A549 (cell line): ENCODE measurements at regions not wholly inside any gene's neighbourhood (a gene's known extent, or its start where the extent isn't known, plus 50 kb on each side); places are given as distances from the start of the nearest gene placed in this dataset.

ENCODE experiments used
- ATAC-seq, 2 experiments: fragments of 200-7000 bp in 1 of 2; fragments of >200 bp in 1 of 2; cut with Nextera tagmentation in 1 of 2; cut with Tn5 transposase in 1 of 2; 3 replicates each; pipeline versions ENCODE4 v1.8.0 to v1.9.1; 2018 to 2020; ENCODE audit warnings: mild to moderate bottlenecking in 1 of 2, moderate library complexity in 1 of 2
- CTCF ChIA-PET: fragments of 300-600 bp; sonication (Branson Sonifier 250); formaldehyde crosslinking; extraction: SDS; loops from one replicate; lab custom pipeline; 2021; ENCODE audit warnings: antibody characterized with exemption, inconsistent platforms; lab: Yijun Ruan, JAX
- POLR2A ChIA-PET: fragments of 350-600 bp; formaldehyde crosslinking; extraction: SDS; loops from one replicate; lab custom pipeline; 2021; ENCODE audit warnings: antibody characterized with exemption, inconsistent platforms; lab: Yijun Ruan, JAX
- DNase-seq, 2 experiments: peaks; one replicate each; pipeline versions ENCODE4 v3.0.0 to v3.0.0-alpha.2; 2011 to 2016; ENCODE audit warnings: low read depth in 1 of 2, low spot score in 1 of 2
- FAIRE-seq: peaks from 2 replicates; lab custom pipeline; 2011; peaks lifted over from hg19 to GRCh38; lab: Jason Lieb, UNC
- H3K27ac ChIP-seq, 2 experiments: fragments of >200 bp; sonication (Bioruptor Twin); formaldehyde crosslinking; 3 replicates each; pipeline ENCODE4 v1.5.1; 2016 to 2017
- H3K4me1 ChIP-seq: fragments of >200 bp; sonication (Bioruptor Twin); formaldehyde crosslinking; 3 replicates; pipeline ENCODE4 v1.6.1; 2016
- H3K4me2 ChIP-seq: fragments of >200 bp; sonication (Bioruptor Twin); formaldehyde crosslinking; 3 replicates; pipeline ENCODE4 v1.6.1; 2016
- H3K4me3 ChIP-seq: fragments of >200 bp; sonication (Bioruptor Twin); formaldehyde crosslinking; 3 replicates; pipeline ENCODE4 v1.5.1; 2016
- H3K9me3 ChIP-seq: fragments of >200 bp; sonication (Bioruptor Twin); formaldehyde crosslinking; 3 replicates; pipeline ENCODE4 v1.6.1; 2016
- CBX2 ChIP-seq: fragments of 200-600 bp; sonication (generic); IDR thresholded peaks from 2 replicates; pipeline ENCODE4 v1.6.1; 2016; ENCODE audit warnings: low read depth, mild to moderate bottlenecking, borderline replicate concordance
- CBX8 ChIP-seq: fragments of 200-600 bp; sonication (generic); IDR thresholded peaks from 2 replicates; pipeline ENCODE4 v1.6.1; 2016
- CHD2 ChIP-seq: fragments of 150-350 bp; IDR thresholded peaks from 2 replicates; pipeline ENCODE4 v1.6.1; 2014; ENCODE audit warnings: low read length; ENCODE audit not compliant: partially characterized antibody
- E2F6 ChIP-seq: IDR thresholded peaks from 2 replicates; pipeline ENCODE4 v1.6.1; 2012; ENCODE audit warnings: low read depth, borderline replicate concordance
- EHF ChIP-seq: fragments of 250-450 bp; sonication (Bioruptor Pico); IDR thresholded peaks from 2 replicates; pipeline ENCODE4 v1.5.0; 2020; ENCODE audit warnings: mild to moderate bottlenecking
- EHMT2 ChIP-seq: fragments of 200-600 bp; sonication (generic); IDR thresholded peaks from 2 replicates; pipeline ENCODE4 v1.6.1; 2016; ENCODE audit warnings: antibody characterized with exemption, low read depth, mild to moderate bottlenecking, moderate library complexity
- ELK1 ChIP-seq: fragments of 150-350 bp; IDR thresholded peaks from 2 replicates; pipeline ENCODE4 v1.6.1; 2014; ENCODE audit warnings: low read depth, mild to moderate bottlenecking, low read length
- EP300 ChIP-seq, 2 experiments: fragments of >200 bp; sonication (Bioruptor Twin); formaldehyde crosslinking; IDR thresholded peaks; 2 replicates in 1 of 2; 3 replicates in 1 of 2; pipeline ENCODE4 v1.6.1; 2016 to 2017
- HMGXB4 ChIP-seq: fragments of 250-450 bp; sonication (Bioruptor Pico); IDR thresholded peaks from 2 replicates; pipeline ENCODE4 v1.5.0; 2021; ENCODE audit warnings: mild to moderate bottlenecking, moderate library complexity, borderline replicate concordance
- HOXA7 ChIP-seq: fragments of 250-450 bp; sonication (Bioruptor Pico); IDR thresholded peaks from 2 replicates; pipeline ENCODE4 v1.5.0; 2020; ENCODE audit warnings: mild to moderate bottlenecking, moderate library complexity
- HOXB13 ChIP-seq: fragments of 250-450 bp; sonication (Bioruptor Pico); IDR thresholded peaks from 2 replicates; pipeline ENCODE4 v1.5.0; 2020; ENCODE audit warnings: low read depth, mild to moderate bottlenecking, moderate library complexity
- HOXB5 ChIP-seq: fragments of 250-450 bp; sonication (Bioruptor Pico); IDR thresholded peaks from 2 replicates; pipeline ENCODE4 v1.5.0; 2020; ENCODE audit warnings: mild to moderate bottlenecking, moderate library complexity
- KDM1A ChIP-seq: fragments of 200-600 bp; sonication (generic); IDR thresholded peaks from 2 replicates; pipeline ENCODE4 v1.6.1; 2016; ENCODE audit warnings: low read depth, mild to moderate bottlenecking
- KDM5A ChIP-seq: fragments of 200-600 bp; sonication (generic); IDR thresholded peaks from 2 replicates; pipeline ENCODE4 v1.6.1; 2016; ENCODE audit warnings: antibody characterized with exemption, mild to moderate bottlenecking
- MAFK ChIP-seq: fragments of 450-650 bp; IDR thresholded peaks from 2 replicates; pipeline ENCODE4 v1.6.1; 2014; ENCODE audit not compliant: partially characterized antibody
- MYC ChIP-seq: IDR thresholded peaks from 2 replicates; pipeline ENCODE4 v1.6.1; 2012; ENCODE audit warnings: mild to moderate bottlenecking, inconsistent platforms, low read length, improper control_type of control experiment, borderline replicate concordance
- NFE2L2 ChIP-seq: fragments of 150-350 bp; conservative IDR thresholded peaks from 2 replicates; pipeline ENCODE4 v1.6.1; 2014; ENCODE audit warnings: low read length
- PHF8 ChIP-seq: fragments of 200-600 bp; sonication (generic); IDR thresholded peaks from 2 replicates; pipeline ENCODE4 v1.6.1; 2016; ENCODE audit warnings: low read depth, mild to moderate bottlenecking, antibody characterized with exemption, moderate library complexity, borderline replicate concordance
- POLR2AphosphoS2 ChIP-seq: conservative IDR thresholded peaks from 2 replicates; pipeline ENCODE4 v1.6.1; 2012; ENCODE audit warnings: low read length, improper control_type of control experiment, inconsistent platforms
- RAD21 ChIP-seq, 2 experiments: fragments of >200 bp in 1 of 2; sonication (Bioruptor Twin) in 1 of 2; formaldehyde crosslinking in 1 of 2; IDR thresholded peaks in 1 of 2; conservative IDR thresholded peaks in 1 of 2; 2 replicates in 1 of 2; 3 replicates in 1 of 2; pipeline ENCODE4 v1.6.1; 2012 to 2018; ENCODE audit warnings: inconsistent platforms in 1 of 2
- RCOR1 ChIP-seq: fragments of 150-350 bp; IDR thresholded peaks from 2 replicates; pipeline ENCODE4 v1.6.1; 2014; ENCODE audit warnings: antibody characterized with exemption, low read length, low read depth
- SMC3 ChIP-seq: fragments of >200 bp; sonication (Bioruptor Twin); formaldehyde crosslinking; IDR thresholded peaks from 3 replicates; pipeline ENCODE4 v1.6.1; 2018; ENCODE audit warnings: inconsistent platforms
- SREBF2 ChIP-seq: fragments of 450-650 bp; IDR thresholded peaks from 2 replicates; pipeline ENCODE4 v1.6.1; 2014; ENCODE audit warnings: mild to moderate bottlenecking, moderate library complexity
- TP53 ChIP-seq: fragments of 250-450 bp; sonication (Bioruptor Pico); IDR thresholded peaks from 2 replicates; pipeline ENCODE4 v1.5.0; 2021; ENCODE audit warnings: mild to moderate bottlenecking, moderate library complexity
- USF2 ChIP-seq: fragments of 450-650 bp; IDR thresholded peaks from 2 replicates; pipeline ENCODE4 v1.6.1; 2014; ENCODE audit warnings: antibody characterized with exemption
- ZSCAN20 ChIP-seq: fragments of 250-450 bp; sonication (Bioruptor Pico); IDR thresholded peaks from 2 replicates; pipeline ENCODE4 v1.8.0; 2022; ENCODE audit warnings: mild to moderate bottlenecking, moderate library complexity
- WGBS: methylation state at CpG from one replicate; pipeline ENCODE4 v1.1.6; 2017; ENCODE audit errors: missing lambda C conversion rate; 5-methylcytosine and 5-hydroxymethylcytosine counted together

DNA sequence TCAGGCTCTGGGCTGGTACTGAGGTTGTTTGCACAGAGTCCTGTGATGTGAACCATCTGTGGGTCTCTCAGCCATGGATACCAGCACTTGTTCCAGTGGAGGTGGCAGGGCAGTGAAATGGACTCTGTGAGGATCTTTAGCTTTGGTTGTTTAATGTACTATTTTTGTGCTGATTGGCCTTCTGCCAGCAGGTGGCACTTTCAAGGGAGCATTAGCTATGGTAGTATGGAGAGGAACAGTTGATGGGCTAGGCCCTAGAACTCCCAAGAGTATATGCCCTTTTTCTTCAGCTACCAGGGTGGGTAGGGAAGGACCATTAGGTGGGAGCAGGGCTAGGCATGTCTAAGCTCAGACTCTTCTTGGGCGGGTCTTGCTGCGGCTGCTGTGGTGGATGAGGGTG is 257.0 kb upstream of the GYPC start:
- FAIRE-seq (no peak), ATAC-seq (no peak)
- Histone ChIP-seq H3K9me3 (no peaks in the 10 kb centered on the region), H3K4me1 (no peaks in the 10 kb centered on the region), H3K4me2 (no peak overlapping the region), H3K4me3 (no peak overlapping the region)
- CTCF ChIA-PET: no interaction called here
- no peak for TF ChIP-seq CBX8
- TF ChIP-seq HMGXB4 (CRISPR knock-in tag): no peak
- no peak for TF ChIP-seq KDM1A
- TF ChIP-seq, all 56 proteins: peak for 0
- no peak for DNase-seq
- POLR2A ChIA-PET: no interaction called here
- 43% methylated on average over 2 of the region's 2 CpGs for WGBS
- no peak overlapping the region for H3K27ac ChIP-seq

DNA sequence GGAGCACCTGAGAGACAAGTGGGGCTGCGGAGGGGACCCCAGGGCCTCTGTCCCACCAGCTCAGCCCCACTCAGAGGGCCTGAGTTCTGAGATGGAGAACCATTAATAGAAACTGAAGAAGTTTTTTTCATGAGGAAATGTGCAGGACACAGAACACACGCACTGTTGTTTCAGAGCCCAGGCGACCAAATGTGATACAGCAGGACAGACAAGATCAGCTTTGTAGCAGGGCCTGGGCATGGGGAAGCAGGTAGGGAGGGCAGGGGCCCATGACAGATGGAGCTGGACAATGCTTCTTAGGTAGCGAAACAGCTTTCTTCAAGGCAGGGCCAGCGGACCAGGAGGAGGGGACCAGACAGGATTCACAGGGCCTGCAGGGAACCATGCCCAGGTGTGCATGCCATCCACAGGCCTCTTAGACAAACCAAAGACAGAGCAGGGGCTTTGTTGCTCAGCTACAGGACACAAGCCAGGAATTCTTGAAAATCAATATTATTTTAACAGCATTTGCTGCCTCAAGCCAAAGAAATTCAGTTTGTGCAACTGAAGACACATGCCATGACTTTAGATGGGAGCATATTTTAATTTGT is 252.8 kb upstream of the GYPC start:
- no peak overlapping the region for H3K27ac ChIP-seq
- TF ChIP-seq HOXB5 (CRISPR knock-in tag): no peak
- TF ChIP-seq HMGXB4 (CRISPR knock-in tag): no peak
- TF ChIP-seq MAFK: no peak
- TF ChIP-seq CHD2: no peak
- TF ChIP-seq POLR2AphosphoS2: no peak
- no peak for TF ChIP-seq EHMT2
- no peak for TF ChIP-seq SREBF2
- TF ChIP-seq HOXB13 (CRISPR knock-in tag): no peak
- no peak for TF ChIP-seq ZSCAN20 (CRISPR knock-in tag)
- TF ChIP-seq TP53 (CRISPR knock-in tag): no peak
- TF ChIP-seq SMC3: no peak
- no peak for TF ChIP-seq E2F6
- no peak for TF ChIP-seq KDM5A
- TF ChIP-seq HOXA7: no peak
- TF ChIP-seq PHF8: no peak
- no peak for TF ChIP-seq USF2
- no peak for TF ChIP-seq RAD21 (conservative IDR thresholded peaks at IDR 0.05 in 1 of 2, IDR thresholded peaks at IDR 0.05 in 1 of 2)

GRCh38 chr2:126406267-126406666 is 249.7 kb upstream of the GYPC start:
- no peak for ATAC-seq
- FAIRE-seq: no peak
- 3% methylated on average over 4 of the region's 4 CpGs for WGBS
- Histone ChIP-seq H3K4me2 (no peak overlapping the region), H3K27ac (no peak overlapping the region), H3K4me1 (no peaks in the 10 kb centered on the region), H3K9me3 (no peaks in the 10 kb centered on the region), H3K4me3 (no peak overlapping the region)
- no peak for TF ChIP-seq MYC
- no peak for TF ChIP-seq EP300 (IDR thresholded peaks at IDR 0.05)
- no peak for TF ChIP-seq CBX2
- no peak for TF ChIP-seq RCOR1
- TF ChIP-seq KDM5A: no peak
- TF ChIP-seq EHF (CRISPR knock-in tag): no peak
- TF ChIP-seq CHD2: no peak
- TF ChIP-seq PHF8: no peak
- TF ChIP-seq ELK1: no peak
- TF ChIP-seq NFE2L2: no peak
- ChIA-PET POLR2A (no interaction called here), CTCF (no interaction called here)
- no peak for DNase-seq

More for the DNA sequence above, 252.8 kb upstream of the GYPC start:
- Histone ChIP-seq H3K4me3 (no peak overlapping the region), H3K4me1 (no peaks in the 10 kb centered on the region), H3K4me2 (no peak overlapping the region), H3K9me3 (no peaks in the 10 kb centered on the region)
- CTCF ChIA-PET: no interaction called here
- no peak for ATAC-seq
- no peak for FAIRE-seq
- WGBS: 32% methylated on average over 5 of the region's 5 CpGs
- no peak for DNase-seq
- POLR2A ChIA-PET: no interaction called here
